Loucy (cell line): ENCODE measurements at regions not wholly inside any gene's neighbourhood (a gene's known extent, or its start where the extent isn't known, plus 50 kb on each side); places are given as distances from the start of the nearest gene placed in this dataset.

Experiments used
- H2AFZ ChIP-seq: fragments of 200-600 bp; sonication (generic); 2 replicates; pipeline ENCODE4 v1.6.0; 2016; ENCODE audit warnings: antibody characterized with exemption, mild to moderate bottlenecking, low read length, moderate library complexity
- H3F3A ChIP-seq: fragments of 200-600 bp; 2 replicates; pipeline ENCODE4 v1.6.0; 2016; ENCODE audit warnings: antibody characterized with exemption, low read depth, mild to moderate bottlenecking
- H3K27me3 ChIP-seq: fragments of 200-600 bp; sonication (generic); 2 replicates; pipeline ENCODE4 v1.6.1; 2014; ENCODE audit warnings: low read length, mild to moderate bottlenecking; ENCODE audit not compliant: insufficient read depth, poor library complexity, severe bottlenecking
- H3K36me3 ChIP-seq: fragments of 200-600 bp; sonication (generic); 2 replicates; pipeline ENCODE4 v1.6.1; 2016; ENCODE audit warnings: low read length; ENCODE audit not compliant: insufficient read depth
- H3K4me1 ChIP-seq: fragments of 200-600 bp; sonication (generic); 2 replicates; pipeline ENCODE4 v1.5.1; 2014; ENCODE audit warnings: low read length, mild to moderate bottlenecking; ENCODE audit not compliant: insufficient read depth, poor library complexity, severe bottlenecking
- H3K4me2 ChIP-seq: fragments of 200-600 bp; sonication (generic); 2 replicates; pipeline ENCODE4 v1.6.0; 2014; ENCODE audit warnings: antibody characterized with exemption, low read length, low read depth, mild to moderate bottlenecking; ENCODE audit not compliant: poor library complexity, severe bottlenecking
- H3K4me3 ChIP-seq: fragments of 200-600 bp; sonication (generic); 2 replicates; pipeline ENCODE4 v1.5.1; 2014; ENCODE audit warnings: low read length, mild to moderate bottlenecking, mixed read lengths; ENCODE audit not compliant: poor library complexity, severe bottlenecking
- H3K79me2 ChIP-seq: fragments of 200-600 bp; sonication (generic); 2 replicates; pipeline ENCODE4 v1.6.1; 2014; ENCODE audit warnings: low read length; ENCODE audit not compliant: insufficient read depth
- H3K9ac ChIP-seq: fragments of 200-600 bp; sonication (generic); 2 replicates; pipeline ENCODE4 v1.6.0; 2014; ENCODE audit warnings: mild to moderate bottlenecking, low read depth, low read length, moderate library complexity; ENCODE audit not compliant: poor library complexity, severe bottlenecking
- H3K9me2 ChIP-seq: fragments of 200-600 bp; sonication (generic); replicated peaks from 2 replicates; pipeline ENCODE4 v1.6.1; 2016; ENCODE audit warnings: low read depth, low read length, mixed read lengths
- H3K9me3 ChIP-seq: fragments of 200-600 bp; sonication (generic); 2 replicates; pipeline ENCODE4 v1.6.1; 2014; ENCODE audit warnings: mild to moderate bottlenecking, antibody characterized with exemption, low read length, low read depth; ENCODE audit not compliant: insufficient read depth
- H4K20me1 ChIP-seq: fragments of 200-600 bp; sonication (generic); 2 replicates; pipeline ENCODE4 v1.6.0; 2014; ENCODE audit warnings: antibody characterized with exemption, low read length, mild to moderate bottlenecking; ENCODE audit not compliant: insufficient read depth, poor library complexity, severe bottlenecking
- EZH2phosphoT487 ChIP-seq: fragments of 200-600 bp; IDR thresholded peaks from 2 replicates; pipeline ENCODE4 v1.6.1; 2018; ENCODE audit warnings: antibody characterized with exemption, mild to moderate bottlenecking, moderate library complexity, borderline replicate concordance
- TF ChIP-seq, protein P1 (sequence below): fragments of 200-600 bp; sonication (generic); conservative IDR thresholded peaks from 2 replicates; pipeline ENCODE4 v1.5.1; 2014; ENCODE audit warnings: mild to moderate bottlenecking, antibody characterized with exemption, low read length

DNA sequence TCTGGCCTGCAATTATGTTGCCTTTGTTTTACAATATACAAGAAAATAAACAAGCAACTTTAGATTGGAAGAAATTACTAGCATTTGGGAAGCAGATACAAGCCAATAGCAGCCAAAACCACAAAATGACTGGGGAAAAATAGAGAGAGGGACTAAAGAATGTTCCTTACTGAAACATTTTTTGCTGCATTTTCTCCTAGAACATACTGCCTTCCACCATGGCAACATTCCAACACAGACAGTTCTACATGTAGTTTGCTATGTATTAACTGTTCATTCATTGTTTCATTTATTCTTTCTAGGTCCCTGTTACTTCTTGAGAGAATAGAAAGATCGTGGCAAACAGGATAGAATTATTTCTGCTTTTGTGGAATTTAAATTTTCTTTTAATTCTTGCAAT, 530.2 kb downstream of the RPS29 start:
- Histone ChIP-seq H3K9me3 (no peaks in the 10 kb centered on the region), H3K9me2 (no peaks in the 10 kb centered on the region), H4K20me1 (no peaks in the 10 kb centered on the region), H3K9ac (no peak overlapping the region), H2AFZ (no peak overlapping the region), H3K79me2 (no peaks in the 10 kb centered on the region), H3K4me1 (no peaks in the 10 kb centered on the region), H3K27me3 (no peaks in the 10 kb centered on the region), H3F3A (no peaks in the 10 kb centered on the region), H3K36me3 (no peaks in the 10 kb centered on the region), H3K4me2 (no peak overlapping the region), H3K4me3 (no peak overlapping the region)
- TF ChIP-seq, protein P1, sequence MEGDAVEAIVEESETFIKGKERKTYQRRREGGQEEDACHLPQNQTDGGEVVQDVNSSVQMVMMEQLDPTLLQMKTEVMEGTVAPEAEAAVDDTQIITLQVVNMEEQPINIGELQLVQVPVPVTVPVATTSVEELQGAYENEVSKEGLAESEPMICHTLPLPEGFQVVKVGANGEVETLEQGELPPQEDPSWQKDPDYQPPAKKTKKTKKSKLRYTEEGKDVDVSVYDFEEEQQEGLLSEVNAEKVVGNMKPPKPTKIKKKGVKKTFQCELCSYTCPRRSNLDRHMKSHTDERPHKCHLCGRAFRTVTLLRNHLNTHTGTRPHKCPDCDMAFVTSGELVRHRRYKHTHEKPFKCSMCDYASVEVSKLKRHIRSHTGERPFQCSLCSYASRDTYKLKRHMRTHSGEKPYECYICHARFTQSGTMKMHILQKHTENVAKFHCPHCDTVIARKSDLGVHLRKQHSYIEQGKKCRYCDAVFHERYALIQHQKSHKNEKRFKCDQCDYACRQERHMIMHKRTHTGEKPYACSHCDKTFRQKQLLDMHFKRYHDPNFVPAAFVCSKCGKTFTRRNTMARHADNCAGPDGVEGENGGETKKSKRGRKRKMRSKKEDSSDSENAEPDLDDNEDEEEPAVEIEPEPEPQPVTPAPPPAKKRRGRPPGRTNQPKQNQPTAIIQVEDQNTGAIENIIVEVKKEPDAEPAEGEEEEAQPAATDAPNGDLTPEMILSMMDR, result no peak
- no peak for TF ChIP-seq EZH2phosphoT487

DNA sequence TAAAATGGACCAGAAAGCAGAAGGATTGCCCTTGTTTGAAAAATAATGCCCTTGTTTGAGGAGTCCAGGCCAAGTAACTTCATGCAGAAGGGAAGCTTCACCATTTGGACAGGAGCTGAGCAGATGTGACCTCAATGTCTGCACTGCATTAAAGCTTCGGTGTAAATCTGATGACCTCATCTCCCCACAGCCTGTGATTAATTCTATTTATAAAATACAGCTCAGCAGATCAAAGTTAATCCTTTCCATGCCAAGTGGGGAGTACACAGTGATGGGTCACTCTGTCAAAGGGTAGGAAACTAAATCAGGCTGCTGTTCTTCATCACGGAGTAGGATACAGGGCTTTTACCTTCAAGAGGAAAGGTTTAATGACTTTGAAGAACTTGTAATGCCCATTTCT, 533.7 kb downstream of the RPS29 start:
- H2AFZ ChIP-seq, result no peak overlapping the region
- no peak overlapping the region for H3K4me3 ChIP-seq
- H3K4me2 ChIP-seq, result no peak overlapping the region
- H3F3A ChIP-seq, result no peaks in the 10 kb centered on the region
- H3K27me3 ChIP-seq, result no peaks in the 10 kb centered on the region
- H3K9ac ChIP-seq, result no peak overlapping the region
- no peaks in the 10 kb centered on the region for H3K4me1 ChIP-seq
- no peaks in the 10 kb centered on the region for H3K36me3 ChIP-seq
- no peaks in the 10 kb centered on the region for H4K20me1 ChIP-seq
- no peak for TF ChIP-seq EZH2phosphoT487
- TF ChIP-seq, protein P1, result no peak
- no peaks in the 10 kb centered on the region for H3K9me2 ChIP-seq
- H3K9me3 ChIP-seq, result no peaks in the 10 kb centered on the region
- no peaks in the 10 kb centered on the region for H3K79me2 ChIP-seq

DNA sequence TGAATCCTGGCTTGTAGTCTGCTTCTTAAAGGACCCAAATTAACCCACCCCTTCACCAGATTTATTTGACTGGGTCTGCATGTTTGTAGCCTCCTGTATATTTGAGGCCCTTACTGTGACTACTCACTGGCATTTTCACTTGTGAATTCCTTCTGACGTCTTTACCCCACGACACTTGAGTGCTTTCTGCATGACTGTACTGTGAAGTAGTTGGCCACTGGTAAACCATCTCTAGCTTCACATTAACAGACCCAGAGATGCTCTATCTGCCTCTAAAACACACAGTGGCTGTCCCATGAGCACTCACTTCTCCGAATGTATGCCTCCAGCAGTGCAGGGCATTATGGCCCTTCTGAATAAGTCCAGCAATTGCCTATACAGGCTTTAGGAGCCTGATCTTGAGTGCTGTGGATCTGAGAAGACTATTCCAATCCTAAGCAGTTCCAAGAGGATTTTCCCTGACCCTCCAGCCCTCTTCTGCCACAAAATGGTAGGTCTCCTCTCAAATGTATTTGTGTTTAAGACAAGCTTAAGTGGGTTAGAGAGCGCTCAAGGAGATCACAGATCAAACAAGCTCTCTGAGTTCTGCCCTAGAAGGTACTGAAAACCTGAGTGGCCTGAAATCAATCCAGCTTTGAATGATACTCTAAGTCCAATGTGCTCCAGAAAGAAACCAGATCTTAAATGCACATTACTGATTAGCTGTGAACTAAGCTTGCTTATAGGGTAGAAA, 534.7 kb downstream of the RPS29 start:
- no peaks in the 10 kb centered on the region for H4K20me1 ChIP-seq
- no peaks in the 10 kb centered on the region for H3K9me2 ChIP-seq
- no peaks in the 10 kb centered on the region for H3K36me3 ChIP-seq
- H3K27me3 ChIP-seq, result no peaks in the 10 kb centered on the region
- H3K9ac ChIP-seq, result no peak overlapping the region
- H2AFZ ChIP-seq, result no peak overlapping the region
- TF ChIP-seq EZH2phosphoT487, result no peak
- TF ChIP-seq, protein P1, result no peak
- no peaks in the 10 kb centered on the region for H3K79me2 ChIP-seq
- no peaks in the 10 kb centered on the region for H3K4me1 ChIP-seq
- no peaks in the 10 kb centered on the region for H3K9me3 ChIP-seq
- H3F3A ChIP-seq, result no peaks in the 10 kb centered on the region
- no peak overlapping the region for H3K4me2 ChIP-seq
- H3K4me3 ChIP-seq, result no peak overlapping the region
